Transverse colon (tissue), 4 donors: ENCODE measurements at regions not wholly inside any gene's neighbourhood (a gene's known extent, or its start where the extent isn't known, plus 50 kb on each side); places are given as distances from the start of the nearest gene placed in this dataset.

Experiments
- DNase-seq: peaks from one replicate; pipeline ENCODE4 v3.0.0-alpha.2; 2019
- H3K27ac ChIP-seq, 4 donors: fragments of 200-600 bp; sonication (generic); 2 replicates each; pipeline ENCODE4 v1.5.1; 2016 to 2018; ENCODE audit warnings: inconsistent platforms in 4 of 4
- H3K27me3 ChIP-seq: fragments of 200-600 bp; sonication (generic); 2 replicates; pipeline ENCODE4 v1.5.1; 2017; ENCODE audit warnings: inconsistent platforms
- H3K36me3 ChIP-seq, 4 donors: fragments of 200-600 bp; sonication (generic); 2 replicates each; pipeline ENCODE4 v1.5.1; 2017 to 2019; ENCODE audit warnings: inconsistent platforms in 4 of 4
- H3K4me1 ChIP-seq, 4 donors: fragments of 200-600 bp; sonication (generic); 2 replicates each; pipeline ENCODE4 v1.5.1; 2017 to 2020; ENCODE audit warnings: inconsistent platforms in 4 of 4
- H3K4me3 ChIP-seq, 4 donors: fragments of 200-600 bp; sonication (generic); 1 replicate in 1 of 4; 2 replicates in 3 of 4; pipeline versions ENCODE4 v1.5.1 to v1.6.1; 2017 to 2019; ENCODE audit warnings: inconsistent platforms in 4 of 4
- H3K9me3 ChIP-seq, 2 donors: fragments of 200-600 bp; sonication (generic); 2 replicates each; pipeline ENCODE4 v1.5.1; 2017 to 2019; ENCODE audit warnings: inconsistent platforms in 2 of 2
- CTCF ChIP-seq, 5 experiments: fragments of 200-600 bp in 3 of 5; fragments of 450-650 bp in 2 of 5; sonication (generic) in 3 of 5; IDR thresholded peaks; 1 replicate in 2 of 5; 2 replicates in 3 of 5; pipeline ENCODE4 v1.5.1; 2016 to 2017; ENCODE audit warnings: antibody characterized with exemption in 5 of 5, inconsistent platforms in 3 of 5, mild to moderate bottlenecking in 2 of 5, moderate library complexity in 1 of 5
- EP300 ChIP-seq: sonication (generic); formaldehyde crosslinking; IDR thresholded peaks from one replicate; pipeline ENCODE4 v1.6.1; 2017; ENCODE audit warnings: antibody characterized with exemption, low read depth
- POLR2A ChIP-seq: fragments of 450-650 bp; IDR thresholded peaks from one replicate; pipeline ENCODE4 v1.6.1; 2016; ENCODE audit warnings: antibody characterized with exemption, mild to moderate bottlenecking, moderate library complexity
- POLR2AphosphoS5 ChIP-seq, 3 donors: sonication (generic); formaldehyde crosslinking; IDR thresholded peaks; one replicate each; pipeline ENCODE4 v1.6.1; 2016; ENCODE audit warnings: antibody characterized with exemption in 3 of 3
- WGBS, 2 donors: methylation state at CpG; one replicate each; pipeline ENCODE4 v1.1.5; 2018; ENCODE audit warnings: low coverage in 1 of 2; 5-methylcytosine and 5-hydroxymethylcytosine counted together
- in situ Hi-C, 4 donors: fragments of 200-750 bp; cut with MboI; loops; one replicate each; pipeline versions ENCODE4 v1.15.0 to v1.15.1; 2017; ENCODE audit warnings: low sequenced_read_pairs in 3 of 4, low pct_ligation_motif_present in 1 of 4, low pct_unique_long_range_greater_than_20kb in 1 of 4
- intact Hi-C: fragments of 100-400 bp; cut with DNase I; formaldehyde crosslinking; loops from one replicate; pipeline ENCODE4 v1.15.1; 2023; ENCODE audit warnings: low total_unique reads

- in situ Hi-C loops, result no loop called here
- Histone ChIP-seq H3K36me3 (no peaks in the 10 kb centered on the region), H3K9me3 (no peaks in the 10 kb centered on the region), H3K27ac (no peak overlapping the region), H3K27me3 (no peaks in the 10 kb centered on the region), H3K4me1 (no peaks in the 10 kb centered on the region), H3K4me3 (no peak overlapping the region)
- DNase-seq, result no peak
- intact Hi-C loops, result no loop called here
- TF ChIP-seq EP300, result no peak
- no peak for TF ChIP-seq CTCF (IDR thresholded peaks at IDR 0.05)
- no peak for TF ChIP-seq POLR2A
- TF ChIP-seq POLR2AphosphoS5 (IDR thresholded peaks at IDR 0.05), result no peak
- 88 to 97% methylated on average over 6 to 9 of the region's 9 CpGs for WGBS, 2 donors
Measured at GRCh38 chr7:91656541-91657482, 223.7 kb downstream of the MTERF1 start.

GRCh38 chr7:91657483-91658071, 222.9 kb downstream of the MTERF1 start:
- Histone ChIP-seq H3K27ac (no peak overlapping the region), H3K9me3 (no peaks in the 10 kb centered on the region), H3K4me3 (no peak overlapping the region), H3K36me3 (no peaks in the 10 kb centered on the region), H3K4me1 (no peaks in the 10 kb centered on the region), H3K27me3 (no peaks in the 10 kb centered on the region)
- in situ Hi-C loops (no loop called here), intact Hi-C loops (no loop called here)
- 56 to 74% methylated on average over 3 of the region's 3 CpGs for WGBS, 2 donors
- TF ChIP-seq POLR2A, result no peak
- DNase-seq, result no peak

GRCh38 chr7:91659096-91659495, 221.4 kb downstream of the MTERF1 start:
- Histone ChIP-seq H3K27ac (no peak overlapping the region), H3K27me3 (no peaks in the 10 kb centered on the region), H3K4me3 (no peak overlapping the region), H3K36me3 (no peaks in the 10 kb centered on the region), H3K9me3 (no peaks in the 10 kb centered on the region), H3K4me1 (no peaks in the 10 kb centered on the region)
- no peak for DNase-seq
- 78 to 92% methylated on average over 5 of the region's 5 CpGs for WGBS, 2 donors
- no peak for TF ChIP-seq POLR2AphosphoS5 (IDR thresholded peaks at IDR 0.05)
- TF ChIP-seq CTCF (IDR thresholded peaks at IDR 0.05), result no peak
- no peak for TF ChIP-seq EP300
- no peak for TF ChIP-seq POLR2A
- in situ Hi-C loops, result no loop called here
- intact Hi-C loops, result no loop called here

- Histone ChIP-seq H3K9me3 (no peaks in the 10 kb centered on the region), H3K27me3 (no peaks in the 10 kb centered on the region), H3K27ac (no peak overlapping the region), H3K36me3 (no peaks in the 10 kb centered on the region), H3K4me3 (no peak overlapping the region), H3K4me1 (no peaks in the 10 kb centered on the region)
- intact Hi-C loops (no loop called here), in situ Hi-C loops (no loop called here)
- TF ChIP-seq POLR2AphosphoS5 (IDR thresholded peaks at IDR 0.05) (no peak), POLR2A (no peak), EP300 (no peak), CTCF (IDR thresholded peaks at IDR 0.05) (no peak)
- no peak for DNase-seq
Measured at GRCh38 chr7:91660734-91661356, 219.7 kb downstream of the MTERF1 start.
